ENCODE measurements at regions not wholly inside any gene's neighbourhood (a gene's known extent, or its start where the extent isn't known, plus 50 kb on each side); places are given as distances from the start of the nearest gene placed in this dataset.
A peak's percentile ranks its signal among the peaks of the same experiment; 100 is the strongest.

GRCh38 chr11:28835317-28835716 lies 727.1 kb downstream of the METTL15 start:
- DNase-seq (ENCODE audit: low read depth): no peak
- no peak overlapping the region for H3K4me3 ChIP-seq (ENCODE audit: low read length)
- no peak for TF ChIP-seq CTCF (conservative IDR thresholded peaks at IDR 0.05; ENCODE audit: low read depth, low read length)

GRCh38 chr11:28834877-28835276 lies 726.7 kb downstream of the METTL15 start:
- H3K4me3 ChIP-seq (ENCODE audit: low read length): no peak overlapping the region
- no peak for TF ChIP-seq CTCF (conservative IDR thresholded peaks at IDR 0.05; ENCODE audit: low read depth, low read length)
- peak; percentile 77 for DNase-seq (ENCODE audit: low read depth)

- DNase-seq (ENCODE audit: low read depth): peak; percentile 99
- no peak overlapping the region for H3K4me3 ChIP-seq (ENCODE audit: low read length)
- no peak for TF ChIP-seq CTCF (conservative IDR thresholded peaks at IDR 0.05; ENCODE audit: low read depth, low read length)
Measured at GRCh38 chr11:28833670-28834069, 725.5 kb downstream of the METTL15 start.

GRCh38 chr11:28833169-28833568 lies 725.0 kb downstream of the METTL15 start:
- H3K4me3 ChIP-seq (ENCODE audit: low read length): no peak overlapping the region
- no peak for TF ChIP-seq CTCF (conservative IDR thresholded peaks at IDR 0.05; ENCODE audit: low read depth, low read length)
- no peak for DNase-seq (ENCODE audit: low read depth)

GRCh38 chr11:28826807-28827206 lies 718.6 kb downstream of the METTL15 start:
- no peak overlapping the region for H3K4me3 ChIP-seq (ENCODE audit: low read length)
- no peak for DNase-seq (ENCODE audit: low read depth)
- no peak for TF ChIP-seq CTCF (conservative IDR thresholded peaks at IDR 0.05; ENCODE audit: low read depth, low read length)

GRCh38 chr11:28822576-28822975 lies 714.4 kb downstream of the METTL15 start:
- no peak for TF ChIP-seq CTCF (conservative IDR thresholded peaks at IDR 0.05; ENCODE audit: low read depth, low read length)
- DNase-seq (ENCODE audit: low read depth): no peak
- no peak overlapping the region for H3K4me3 ChIP-seq (ENCODE audit: low read length)

- H3K4me3 ChIP-seq (ENCODE audit: low read length): no peak overlapping the region
- TF ChIP-seq CTCF (conservative IDR thresholded peaks at IDR 0.05; ENCODE audit: low read depth, low read length): no peak
- DNase-seq (ENCODE audit: low read depth): no peak
Measured at GRCh38 chr11:28820296-28820989, 712.3 kb downstream of the METTL15 start.
